G401 (cell line): ENCODE measurements at regions not wholly inside any gene's neighbourhood (a gene's known extent, or its start where the extent isn't known, plus 50 kb on each side); places are given as distances from the start of the nearest gene placed in this dataset.
"Not testable (repeated sequence)": the region's sequence is repeated elsewhere in the genome, so short reads cannot be mapped to it uniquely, and the experiment has no call there.

Source experiments
- DNase-seq: peaks from one replicate; pipeline ENCODE4 v3.0.0-alpha.2; 2015; ENCODE audit warnings: low spot score
- in situ Hi-C: cut with HindIII; loops from 2 replicates; pipeline ENCODE4 v1.10.0; 2016; ENCODE audit warnings: low sequenced_read_pairs, mixed read lengths

DNA sequence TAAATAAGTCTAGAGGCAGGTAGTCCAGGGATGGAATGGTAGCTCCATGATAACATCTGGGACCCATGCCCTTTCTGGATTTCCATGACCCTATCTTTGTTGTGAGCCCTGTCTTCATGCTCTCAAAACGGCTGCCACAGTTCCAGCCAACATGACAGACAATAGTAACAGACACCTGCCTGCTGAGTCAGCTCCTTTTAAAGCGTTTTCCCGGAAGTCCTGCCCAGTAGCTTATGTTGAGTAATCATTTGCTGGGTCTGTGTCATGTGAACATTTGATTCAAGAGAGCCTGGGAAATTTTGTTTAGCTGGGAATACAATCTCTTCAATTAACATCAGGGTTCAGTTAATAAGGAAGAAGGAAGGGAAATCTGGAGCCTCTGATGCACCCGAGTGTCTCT is 262.2 kb upstream of the SULF2 start:
- in situ Hi-C loops, result no loop called here
- no peak for DNase-seq

DNA sequence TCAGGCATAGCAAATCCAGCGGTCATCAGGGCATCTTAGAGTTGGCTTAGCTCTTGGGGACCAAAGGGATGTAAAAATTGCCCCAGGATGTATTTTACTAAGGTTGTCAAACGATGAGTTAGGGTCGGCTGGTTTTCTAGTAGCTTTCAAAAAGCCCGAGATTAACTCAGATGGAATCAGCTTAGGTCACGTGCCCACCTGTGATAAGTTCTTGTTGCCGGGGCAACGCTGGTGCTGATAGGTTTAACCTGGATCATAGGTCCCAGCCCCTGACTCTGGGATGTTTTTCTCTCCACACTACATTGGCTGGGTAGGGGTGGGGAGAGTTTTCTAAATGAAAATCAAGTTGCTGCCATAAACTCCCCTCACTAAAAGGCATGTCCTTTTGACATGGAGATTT is 257.3 kb upstream of the SULF2 start:
- no peak for DNase-seq

GRCh38 chr20:48041078-48041780 is 255.9 kb upstream of the SULF2 start:
- in situ Hi-C loops, result no loop called here
- DNase-seq, result no peak

More for the DNA sequence above, 257.3 kb upstream of the SULF2 start:
- in situ Hi-C loops, result no loop called here

DNA sequence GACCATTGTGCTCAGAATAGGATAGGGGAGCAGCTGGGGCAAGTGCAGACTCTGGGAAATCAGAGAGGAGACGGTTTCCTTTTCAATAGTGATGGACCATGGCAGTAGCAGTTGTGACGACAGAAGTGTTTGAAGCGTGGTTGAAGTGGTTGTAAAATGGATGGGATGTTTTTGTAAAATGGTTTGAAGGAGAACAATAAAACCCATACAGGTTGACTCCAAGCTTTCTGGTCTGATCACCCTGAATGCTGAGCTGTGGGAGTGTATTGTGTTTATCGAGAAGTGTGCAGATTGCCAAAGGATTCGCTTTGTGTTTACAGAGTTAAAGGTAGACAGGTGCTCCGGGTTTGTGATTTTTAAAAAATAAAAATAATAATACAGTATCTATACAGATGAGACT is 255.2 kb upstream of the SULF2 start:
- DNase-seq, result no peak
- in situ Hi-C loops, result no loop called here

- no peak for DNase-seq
- in situ Hi-C loops, result no loop called here
These were observed 254.8 kb upstream of the SULF2 start for GRCh38 chr20:48040051-48040450.

- in situ Hi-C loops, result no loop called here
- DNase-seq, result no peak
These were observed 254.2 kb upstream of the SULF2 start for GRCh38 chr20:48039514-48039913.

DNA sequence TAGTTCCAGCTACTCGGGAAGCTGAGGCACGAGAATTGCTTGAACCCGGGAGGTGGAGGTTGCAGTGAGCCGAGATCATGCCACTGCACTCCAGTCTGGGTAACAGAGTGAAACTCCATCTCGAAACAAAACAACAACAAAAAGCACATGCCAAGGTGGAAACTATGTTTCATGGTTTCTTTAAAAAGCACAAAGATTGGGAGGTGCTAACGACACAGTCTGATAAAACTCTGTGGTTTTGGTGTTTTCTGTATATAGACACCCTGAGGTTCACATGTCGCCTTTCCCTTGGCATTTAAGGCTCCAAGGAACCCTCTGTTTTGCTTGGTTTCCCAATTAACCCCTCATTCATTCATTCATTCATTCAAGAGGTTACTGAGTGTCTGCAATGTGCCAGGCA is 253.4 kb upstream of the SULF2 start:
- DNase-seq, result no peak
- in situ Hi-C loops, result no loop called here

DNA sequence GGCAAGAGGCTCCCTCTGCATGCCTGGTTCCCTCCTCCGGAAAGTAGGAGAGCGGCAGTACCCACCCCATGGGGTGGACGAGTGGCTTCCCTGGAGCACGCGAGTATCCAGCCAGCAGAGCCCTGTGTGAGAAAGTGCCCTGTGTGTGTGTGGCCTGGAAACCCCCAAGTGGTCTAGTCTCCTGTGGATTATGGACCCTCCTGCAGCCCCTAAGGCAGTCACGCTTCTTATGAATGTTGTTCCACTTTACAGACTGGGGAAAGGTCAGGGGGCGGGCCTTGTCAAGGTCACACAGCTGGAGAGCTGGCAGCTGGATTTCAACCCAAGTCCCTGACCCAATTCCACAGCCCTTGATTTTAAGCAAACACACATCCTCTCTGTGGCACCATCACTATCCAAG is 252.5 kb upstream of the SULF2 start:
- DNase-seq, in situ Hi-C loops: not testable (repeated sequence)

DNA sequence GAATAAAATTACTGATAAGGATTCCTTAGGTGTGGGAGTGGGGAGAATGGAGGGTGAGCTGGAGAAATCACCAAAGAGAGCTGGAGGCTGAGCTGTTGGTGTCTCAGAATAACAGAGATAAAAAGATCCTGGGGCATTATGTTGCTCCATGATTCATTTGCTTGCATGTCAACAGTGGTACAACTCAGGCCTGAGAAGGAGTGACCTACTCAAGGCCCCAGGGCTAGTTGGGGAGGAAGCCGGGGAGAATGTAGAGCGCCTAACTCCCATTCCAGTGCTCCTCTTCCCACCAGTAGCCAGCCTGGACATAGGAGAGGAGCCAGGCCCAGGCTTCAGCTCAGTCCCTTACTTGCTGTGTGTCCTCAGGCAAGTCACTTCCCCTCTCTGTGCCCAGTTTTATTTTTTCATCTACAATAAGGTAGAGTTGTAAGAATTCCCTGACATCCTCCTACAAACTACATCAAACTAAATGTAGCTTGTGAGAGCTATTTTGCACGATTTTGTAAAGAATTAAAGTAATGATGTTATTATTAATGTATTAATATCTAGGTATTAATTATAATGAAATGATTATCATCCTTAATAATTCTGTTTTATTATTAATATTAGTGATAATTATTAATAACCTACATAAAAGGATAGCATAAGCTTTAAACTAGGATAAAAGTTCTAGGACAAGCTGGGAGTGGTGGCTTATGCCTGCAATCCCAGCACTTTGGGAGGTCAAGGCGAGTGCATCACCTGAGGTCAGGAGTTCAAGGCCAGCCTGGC is 250.9 kb upstream of the SULF2 start:
- in situ Hi-C loops, result no loop called here
- no peak for DNase-seq

- in situ Hi-C loops, result no loop called here
- DNase-seq, result no peak
These were observed 249.5 kb upstream of the SULF2 start for GRCh38 chr20:48034751-48035150.

DNA sequence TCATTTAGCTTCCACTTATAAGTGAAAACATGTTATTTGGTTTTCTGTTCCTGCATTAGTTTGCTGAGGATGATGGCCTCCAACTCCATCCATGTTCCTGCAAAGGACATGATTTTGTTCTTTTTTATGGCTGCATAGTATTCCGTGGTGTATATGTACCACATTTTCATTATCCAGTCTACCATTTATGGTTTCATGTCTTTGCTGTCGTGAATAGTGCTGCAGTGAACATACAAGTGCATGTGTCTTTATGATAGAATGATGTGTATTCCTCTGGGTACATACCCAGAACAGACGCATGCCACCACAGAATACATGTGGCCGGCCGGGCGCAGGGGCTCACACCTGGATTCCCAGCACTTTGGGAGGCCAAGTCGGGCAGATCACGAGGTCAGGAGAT is 247.7 kb upstream of the SULF2 start:
- in situ Hi-C loops, result not testable (repeated sequence)

DNA sequence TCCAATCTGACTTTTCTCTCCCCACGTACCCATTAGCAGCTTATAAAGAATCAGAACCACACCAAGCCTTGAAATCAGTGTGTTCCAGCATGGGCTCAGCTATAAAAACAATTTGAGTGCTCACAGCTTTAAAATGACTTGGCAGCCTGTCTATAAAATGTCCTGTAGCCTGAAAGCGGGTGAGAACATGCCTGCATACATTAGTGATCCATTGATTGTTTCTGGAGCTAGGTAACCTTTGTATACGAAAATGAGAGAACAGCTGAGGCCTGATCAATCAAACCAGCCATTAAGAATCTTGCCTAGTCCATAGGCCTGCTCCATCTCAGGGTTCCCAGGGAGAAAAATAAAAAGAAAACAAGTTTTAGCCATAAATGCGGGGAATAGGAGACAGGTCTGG is 245.8 kb upstream of the SULF2 start:
- in situ Hi-C loops, result no loop called here

More for the DNA sequence above, 247.7 kb upstream of the SULF2 start:
- not testable (repeated sequence) for DNase-seq

DNA sequence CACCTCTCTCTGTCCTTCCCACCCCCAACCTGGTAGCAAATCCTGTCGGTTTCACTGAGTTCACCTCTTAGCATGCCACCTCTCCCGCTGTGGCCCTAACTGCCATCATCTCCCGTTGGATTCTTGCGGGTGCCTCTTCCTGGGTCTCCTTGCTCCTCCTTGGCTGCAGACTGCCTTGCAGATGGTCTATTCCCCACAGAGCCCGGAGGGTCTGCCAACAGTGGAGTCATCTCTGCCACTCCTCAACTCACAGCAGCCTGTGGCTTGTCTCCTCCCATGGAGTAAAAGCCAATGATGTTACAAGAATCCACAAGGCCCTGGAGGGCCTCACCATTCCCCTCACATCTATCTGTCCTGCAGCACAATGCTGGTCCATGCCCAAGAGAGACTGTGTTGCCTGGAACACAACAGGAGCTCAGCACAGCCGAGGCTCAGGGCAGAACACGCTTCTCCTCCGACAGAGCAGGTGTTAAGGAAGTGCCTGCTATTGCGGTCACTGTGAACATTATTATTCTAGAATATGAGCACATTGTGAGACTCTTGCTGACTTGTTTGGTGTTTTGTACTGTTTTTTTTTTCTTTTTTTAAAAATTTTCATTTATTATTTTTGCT is 241.8 kb upstream of the SULF2 start:
- no peak for DNase-seq

More for the DNA sequence above, 245.8 kb upstream of the SULF2 start:
- DNase-seq, result no peak

GRCh38 chr20:48025661-48026060 is 240.4 kb upstream of the SULF2 start:
- DNase-seq, result no peak
- in situ Hi-C loops, result no loop called here

More for the DNA sequence above, 241.8 kb upstream of the SULF2 start:
- in situ Hi-C loops, result no loop called here

DNA sequence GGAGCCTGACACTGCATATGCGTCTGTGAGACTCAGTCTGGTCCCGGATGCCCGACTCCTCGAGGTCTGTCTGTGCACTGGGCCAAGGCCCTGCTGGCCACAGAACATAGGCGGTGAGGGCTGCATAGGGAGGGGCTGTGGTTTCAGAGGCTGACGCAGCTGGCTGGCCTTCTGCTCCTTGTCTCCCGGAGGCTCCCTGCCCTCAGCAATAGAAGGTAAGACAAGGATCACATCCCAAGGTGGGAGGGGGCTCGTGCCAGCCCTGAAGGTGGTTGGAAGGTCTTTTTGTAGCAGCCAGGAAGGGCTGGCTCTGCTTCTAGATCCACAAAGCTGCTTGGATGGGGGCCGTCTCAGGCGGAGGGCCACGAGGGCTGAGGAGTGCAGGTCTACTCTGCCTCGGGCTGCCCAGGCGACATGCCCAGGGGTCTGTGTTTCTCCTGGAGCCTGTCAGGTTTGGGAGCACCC is 239.8 kb upstream of the SULF2 start:
- in situ Hi-C loops, result no loop called here
- no peak for DNase-seq

GRCh38 chr20:48024539-48024938 is 239.3 kb upstream of the SULF2 start:
- in situ Hi-C loops, result no loop called here

GRCh38 chr20:48020696-48021095 is 235.4 kb upstream of the SULF2 start:
- in situ Hi-C loops, DNase-seq: not testable (repeated sequence)

More at GRCh38 chr20:48024539-48024938, 239.3 kb upstream of the SULF2 start:
- no peak for DNase-seq

GRCh38 chr20:48019940-48020339 is 234.7 kb upstream of the SULF2 start:
- no peak for DNase-seq
- in situ Hi-C loops, result no loop called here

- in situ Hi-C loops, result no loop called here
- DNase-seq, result no peak
These were observed 234.2 kb upstream of the SULF2 start for GRCh38 chr20:48019496-48019895.

GRCh38 chr20:48018851-48019250 is 233.6 kb upstream of the SULF2 start:
- DNase-seq, in situ Hi-C loops: not testable (repeated sequence)
